ENCODE measurements at regions not wholly inside any gene's neighbourhood (a gene's known extent, or its start where the extent isn't known, plus 50 kb on each side); places are given as distances from the start of the nearest gene placed in this dataset.

DNA sequence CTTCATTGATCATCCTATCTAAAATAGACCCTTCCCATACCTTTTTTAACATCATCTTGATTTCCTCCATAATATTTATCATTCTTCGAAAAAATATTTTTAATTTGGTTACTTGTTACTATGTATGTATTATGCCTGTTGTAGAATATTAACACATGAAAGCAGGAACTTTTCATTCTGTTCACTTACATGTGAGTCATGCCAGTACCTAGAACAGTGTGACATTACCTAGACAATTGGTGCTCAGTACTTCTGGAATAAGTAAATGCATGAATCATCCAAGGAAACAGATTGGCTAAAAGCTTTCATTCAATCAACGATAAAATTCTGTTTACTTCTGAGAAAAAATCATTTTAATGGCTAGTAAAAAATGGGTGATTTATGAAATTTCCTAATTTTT lies 76.4 kb downstream of the CXXC4 start:
- Histone ChIP-seq H3K4me3 (replicated peaks; ENCODE audit: low read depth, low read length) (no peak overlapping the region), H3K27me3 (replicated peaks; ENCODE audit: control insufficient read depth, insufficient read depth, low read length) (no peaks in the 10 kb centered on the region), H3K36me3 (ENCODE audit: control insufficient read depth, insufficient read depth, low read length) (no peaks in the 10 kb centered on the region)
- no peak for DNase-seq (ENCODE audit: extremely low read depth, insufficient read length)
- TF ChIP-seq, protein P1, sequence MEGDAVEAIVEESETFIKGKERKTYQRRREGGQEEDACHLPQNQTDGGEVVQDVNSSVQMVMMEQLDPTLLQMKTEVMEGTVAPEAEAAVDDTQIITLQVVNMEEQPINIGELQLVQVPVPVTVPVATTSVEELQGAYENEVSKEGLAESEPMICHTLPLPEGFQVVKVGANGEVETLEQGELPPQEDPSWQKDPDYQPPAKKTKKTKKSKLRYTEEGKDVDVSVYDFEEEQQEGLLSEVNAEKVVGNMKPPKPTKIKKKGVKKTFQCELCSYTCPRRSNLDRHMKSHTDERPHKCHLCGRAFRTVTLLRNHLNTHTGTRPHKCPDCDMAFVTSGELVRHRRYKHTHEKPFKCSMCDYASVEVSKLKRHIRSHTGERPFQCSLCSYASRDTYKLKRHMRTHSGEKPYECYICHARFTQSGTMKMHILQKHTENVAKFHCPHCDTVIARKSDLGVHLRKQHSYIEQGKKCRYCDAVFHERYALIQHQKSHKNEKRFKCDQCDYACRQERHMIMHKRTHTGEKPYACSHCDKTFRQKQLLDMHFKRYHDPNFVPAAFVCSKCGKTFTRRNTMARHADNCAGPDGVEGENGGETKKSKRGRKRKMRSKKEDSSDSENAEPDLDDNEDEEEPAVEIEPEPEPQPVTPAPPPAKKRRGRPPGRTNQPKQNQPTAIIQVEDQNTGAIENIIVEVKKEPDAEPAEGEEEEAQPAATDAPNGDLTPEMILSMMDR (IDR thresholded peaks at IDR 0.05; ENCODE audit: insufficient read depth, low read length, poor library complexity, severe bottlenecking): no peak

DNA sequence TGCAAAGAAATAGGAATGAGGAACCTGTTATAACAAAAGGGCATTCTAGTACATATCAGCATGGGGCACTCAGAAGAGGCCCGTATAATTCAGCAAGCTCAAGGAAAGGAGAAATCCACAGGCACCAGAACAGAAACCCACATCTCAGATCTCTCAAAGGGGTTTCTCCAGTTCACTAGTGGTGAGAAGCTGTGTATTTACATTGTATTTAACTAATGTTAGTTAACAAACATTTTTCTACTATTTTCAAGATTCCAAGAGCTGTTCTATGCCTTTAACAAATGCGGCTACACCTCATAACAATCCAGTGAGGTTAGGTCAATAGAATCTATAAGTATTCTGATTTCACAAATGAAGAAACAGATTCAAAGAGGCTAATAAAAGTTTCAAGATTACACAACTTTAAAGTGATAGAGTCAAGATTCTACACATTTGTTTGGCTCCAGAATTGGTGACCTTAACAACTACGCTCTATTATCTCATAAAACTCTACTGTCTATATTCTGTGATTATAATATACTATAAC lies 77.3 kb downstream of the CXXC4 start:
- no peak for DNase-seq (ENCODE audit: extremely low read depth, insufficient read length)
- Histone ChIP-seq H3K27me3 (replicated peaks; ENCODE audit: control insufficient read depth, insufficient read depth, low read length) (no peaks in the 10 kb centered on the region), H3K4me3 (replicated peaks; ENCODE audit: low read depth, low read length) (no peak overlapping the region), H3K36me3 (ENCODE audit: control insufficient read depth, insufficient read depth, low read length) (no peaks in the 10 kb centered on the region)
- TF ChIP-seq, protein P1 (IDR thresholded peaks at IDR 0.05; ENCODE audit: insufficient read depth, low read length, poor library complexity, severe bottlenecking): no peak

DNA sequence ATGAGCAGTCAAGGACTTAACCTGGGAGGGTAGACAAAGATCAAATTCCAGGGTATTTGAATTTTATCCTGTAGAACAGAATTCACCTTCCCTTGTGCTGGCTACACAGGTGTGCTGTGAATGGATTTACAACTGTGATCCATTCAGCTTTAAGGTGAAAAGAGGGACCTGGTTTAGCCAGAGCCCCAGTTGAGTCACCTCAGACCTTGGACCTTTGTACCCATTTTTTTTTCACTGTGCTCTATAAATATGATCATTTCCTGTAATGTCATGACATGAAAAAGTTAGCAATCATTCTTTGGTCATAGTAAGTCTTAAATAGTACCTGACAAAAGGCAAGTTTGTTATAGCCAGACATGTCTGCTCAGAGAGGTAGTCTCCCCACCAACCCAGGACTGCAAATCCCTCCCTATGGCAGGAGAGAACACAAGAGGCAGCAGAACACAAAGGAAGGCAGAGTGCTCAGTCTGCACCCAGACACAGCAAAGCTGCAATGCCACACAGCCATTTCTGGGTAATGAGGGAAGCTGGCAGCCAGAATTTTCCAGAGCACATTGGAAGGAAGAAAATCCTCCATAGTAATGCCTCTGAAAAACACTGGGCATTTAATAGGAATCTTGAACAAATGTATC lies 77.9 kb downstream of the CXXC4 start:
- no peak overlapping the region for H3K4me3 ChIP-seq (replicated peaks; ENCODE audit: low read depth, low read length)
- TF ChIP-seq, protein P1 (IDR thresholded peaks at IDR 0.05; ENCODE audit: insufficient read depth, low read length, poor library complexity, severe bottlenecking): no peak
- H3K36me3 ChIP-seq (ENCODE audit: control insufficient read depth, insufficient read depth, low read length): no peaks in the 10 kb centered on the region
- no peak for DNase-seq (ENCODE audit: extremely low read depth, insufficient read length)
- no peaks in the 10 kb centered on the region for H3K27me3 ChIP-seq (replicated peaks; ENCODE audit: control insufficient read depth, insufficient read depth, low read length)

DNA sequence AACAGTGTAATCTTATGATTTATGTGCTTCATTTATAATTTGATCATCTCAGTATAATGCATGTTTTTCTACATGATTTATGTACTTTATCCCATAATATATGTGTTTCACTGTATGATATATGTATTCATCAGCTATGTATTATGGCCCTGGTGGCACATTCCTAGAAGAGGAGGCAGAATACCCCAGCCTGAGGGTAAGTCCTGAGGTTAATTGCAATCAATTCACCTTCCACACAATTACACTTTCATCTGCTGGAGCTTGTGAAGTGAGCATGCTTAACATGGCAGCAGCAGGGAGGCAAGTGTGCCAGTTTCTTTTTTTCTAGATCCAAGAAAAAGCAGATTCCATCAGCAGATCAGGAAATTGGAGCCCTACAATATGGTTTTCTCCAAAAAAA lies 81.2 kb downstream of the CXXC4 start:
- Histone ChIP-seq H3K4me3 (replicated peaks; ENCODE audit: low read depth, low read length) (no peak overlapping the region), H3K27me3 (replicated peaks; ENCODE audit: control insufficient read depth, insufficient read depth, low read length) (no peaks in the 10 kb centered on the region), H3K36me3 (ENCODE audit: control insufficient read depth, insufficient read depth, low read length) (no peaks in the 10 kb centered on the region)
- TF ChIP-seq, protein P1 (IDR thresholded peaks at IDR 0.05; ENCODE audit: insufficient read depth, low read length, poor library complexity, severe bottlenecking): no peak
- DNase-seq (ENCODE audit: extremely low read depth, insufficient read length): no peak

DNA sequence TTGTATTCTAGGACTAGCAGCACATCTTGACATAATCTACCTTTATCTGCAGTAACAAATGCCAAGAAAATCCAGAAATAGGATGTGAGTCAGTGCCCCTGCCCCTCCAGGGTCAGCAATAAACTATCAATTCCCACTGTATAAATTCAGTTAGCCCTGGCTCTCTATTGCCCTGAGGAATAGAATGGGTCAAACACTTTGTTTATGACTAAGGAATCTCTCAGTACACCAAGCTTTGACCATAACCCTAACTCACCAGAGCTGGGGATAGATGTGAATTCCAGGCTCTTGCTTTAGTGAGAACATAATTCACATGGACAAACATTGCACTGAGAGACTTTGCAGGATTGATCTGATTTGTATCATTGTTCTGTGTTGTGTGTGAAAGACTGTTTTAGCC lies 82.3 kb downstream of the CXXC4 start:
- TF ChIP-seq, protein P1 (IDR thresholded peaks at IDR 0.05; ENCODE audit: insufficient read depth, low read length, poor library complexity, severe bottlenecking): no peak
- no peak overlapping the region for H3K4me3 ChIP-seq (replicated peaks; ENCODE audit: low read depth, low read length)
- no peaks in the 10 kb centered on the region for H3K27me3 ChIP-seq (replicated peaks; ENCODE audit: control insufficient read depth, insufficient read depth, low read length)
- no peaks in the 10 kb centered on the region for H3K36me3 ChIP-seq (ENCODE audit: control insufficient read depth, insufficient read depth, low read length)
- DNase-seq (ENCODE audit: extremely low read depth, insufficient read length): no peak

DNA sequence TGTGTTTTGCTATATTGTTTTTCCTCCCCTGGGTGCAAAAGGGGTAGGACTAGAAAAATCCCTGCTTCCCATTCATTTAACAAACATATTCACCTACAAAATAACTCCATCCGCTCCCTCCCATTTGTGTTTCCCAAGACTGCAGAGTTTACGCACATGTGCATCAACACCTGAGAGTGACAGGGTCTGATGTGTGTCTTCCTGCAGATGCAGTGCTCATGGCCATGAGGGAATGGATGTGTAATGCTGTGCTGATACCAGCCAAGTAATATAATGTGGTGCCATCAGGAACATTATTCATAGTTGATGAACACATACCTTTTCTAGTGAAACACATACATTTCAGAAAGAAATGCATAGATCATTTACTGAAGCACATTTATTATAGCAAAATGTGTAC lies 83.2 kb downstream of the CXXC4 start:
- Histone ChIP-seq H3K27me3 (replicated peaks; ENCODE audit: control insufficient read depth, insufficient read depth, low read length) (no peaks in the 10 kb centered on the region), H3K36me3 (ENCODE audit: control insufficient read depth, insufficient read depth, low read length) (no peaks in the 10 kb centered on the region), H3K4me3 (replicated peaks; ENCODE audit: low read depth, low read length) (no peak overlapping the region)
- no peak for DNase-seq (ENCODE audit: extremely low read depth, insufficient read length)
- TF ChIP-seq, protein P1 (IDR thresholded peaks at IDR 0.05; ENCODE audit: insufficient read depth, low read length, poor library complexity, severe bottlenecking): no peak

Measured in GM06990 (cell line).